ENCODE measurements at regions not wholly inside any gene's neighbourhood (a gene's known extent, or its start where the extent isn't known, plus 50 kb on each side); places are given as distances from the start of the nearest gene placed in this dataset.
"Not testable (repeated sequence)": the region's sequence is repeated elsewhere in the genome, so short reads cannot be mapped to it uniquely, and the experiment has no call there.

DNA sequence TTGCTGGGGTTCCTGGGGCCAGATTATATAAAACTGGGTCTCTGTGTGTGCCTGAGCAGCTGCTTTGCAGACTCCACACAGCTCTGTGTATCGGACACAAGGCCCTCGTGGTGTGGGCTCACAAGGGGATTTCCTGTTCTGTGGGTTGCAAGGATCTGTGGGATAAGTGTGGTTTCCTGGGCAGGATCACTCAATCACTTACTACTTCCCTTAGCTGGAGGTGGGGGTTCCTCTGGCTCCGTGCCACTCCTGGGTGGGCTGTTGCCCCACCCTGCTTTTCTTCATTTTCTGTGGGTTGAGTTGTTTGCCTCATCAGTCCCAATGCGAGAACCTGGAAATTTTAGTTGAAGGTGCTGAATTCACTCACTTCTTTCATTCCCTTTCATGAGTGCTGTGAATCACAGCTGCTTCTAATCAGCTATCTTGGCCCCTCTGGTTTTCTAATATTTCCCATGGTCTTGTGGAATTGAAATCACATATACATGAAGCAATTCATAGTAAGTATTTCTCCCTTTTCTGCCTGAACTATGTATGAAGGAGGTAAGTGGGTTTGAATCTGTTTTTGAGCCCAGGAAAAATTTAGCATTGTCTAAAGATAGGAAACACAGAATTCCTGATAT lies 196.3 kb downstream of the DCDC2C start:
- intact Hi-C loops (cut with DNase I; ENCODE audit: low total_unique reads): no loop called here

DNA sequence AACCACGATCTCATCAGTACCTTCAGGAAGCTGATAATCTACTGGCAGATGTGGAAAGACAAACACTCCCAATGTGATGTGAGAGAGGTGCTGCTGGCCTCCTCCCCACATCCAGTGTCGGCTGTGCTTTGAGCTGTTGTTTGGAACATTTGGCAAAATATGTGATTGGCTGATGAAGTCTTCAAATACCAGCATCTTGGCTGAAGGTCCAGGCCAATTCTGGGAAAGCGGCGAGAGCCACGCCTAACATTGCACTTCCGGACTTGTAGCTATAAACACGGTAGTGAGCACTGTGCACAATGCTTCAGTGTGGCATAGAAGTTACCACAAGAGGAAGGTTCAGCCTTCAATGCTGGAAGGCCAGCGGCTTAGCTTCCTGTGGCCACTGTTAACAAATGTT lies 198.8 kb downstream of the DCDC2C start:
- intact Hi-C loops (cut with DNase I; ENCODE audit: low total_unique reads): no loop called here
- no peak overlapping the region for H3K4me3 ChIP-seq (ENCODE audit: low read depth, poor library complexity, severe bottlenecking)
- WGBS, 2 donors: 58 to 68% methylated on average over 8 of the region's 8 CpGs
- no peak for DNase-seq (ENCODE audit: low spot score in 2 of 2)
- TF ChIP-seq POLR2A (IDR thresholded peaks at IDR 0.05): no peak
- TF ChIP-seq, protein P1, sequence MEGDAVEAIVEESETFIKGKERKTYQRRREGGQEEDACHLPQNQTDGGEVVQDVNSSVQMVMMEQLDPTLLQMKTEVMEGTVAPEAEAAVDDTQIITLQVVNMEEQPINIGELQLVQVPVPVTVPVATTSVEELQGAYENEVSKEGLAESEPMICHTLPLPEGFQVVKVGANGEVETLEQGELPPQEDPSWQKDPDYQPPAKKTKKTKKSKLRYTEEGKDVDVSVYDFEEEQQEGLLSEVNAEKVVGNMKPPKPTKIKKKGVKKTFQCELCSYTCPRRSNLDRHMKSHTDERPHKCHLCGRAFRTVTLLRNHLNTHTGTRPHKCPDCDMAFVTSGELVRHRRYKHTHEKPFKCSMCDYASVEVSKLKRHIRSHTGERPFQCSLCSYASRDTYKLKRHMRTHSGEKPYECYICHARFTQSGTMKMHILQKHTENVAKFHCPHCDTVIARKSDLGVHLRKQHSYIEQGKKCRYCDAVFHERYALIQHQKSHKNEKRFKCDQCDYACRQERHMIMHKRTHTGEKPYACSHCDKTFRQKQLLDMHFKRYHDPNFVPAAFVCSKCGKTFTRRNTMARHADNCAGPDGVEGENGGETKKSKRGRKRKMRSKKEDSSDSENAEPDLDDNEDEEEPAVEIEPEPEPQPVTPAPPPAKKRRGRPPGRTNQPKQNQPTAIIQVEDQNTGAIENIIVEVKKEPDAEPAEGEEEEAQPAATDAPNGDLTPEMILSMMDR (IDR thresholded peaks at IDR 0.05): no peak

More for the DNA sequence above, 196.3 kb downstream of the DCDC2C start:
- no peak for DNase-seq (ENCODE audit: low spot score in 2 of 2)
- no peak overlapping the region for H3K4me3 ChIP-seq (ENCODE audit: low read depth, poor library complexity, severe bottlenecking)
- TF ChIP-seq POLR2A (IDR thresholded peaks at IDR 0.05): no peak
- TF ChIP-seq, protein P1 (IDR thresholded peaks at IDR 0.05): no peak
- 45 to 49% methylated on average over 4 of the region's 4 CpGs for WGBS, 2 donors

DNA sequence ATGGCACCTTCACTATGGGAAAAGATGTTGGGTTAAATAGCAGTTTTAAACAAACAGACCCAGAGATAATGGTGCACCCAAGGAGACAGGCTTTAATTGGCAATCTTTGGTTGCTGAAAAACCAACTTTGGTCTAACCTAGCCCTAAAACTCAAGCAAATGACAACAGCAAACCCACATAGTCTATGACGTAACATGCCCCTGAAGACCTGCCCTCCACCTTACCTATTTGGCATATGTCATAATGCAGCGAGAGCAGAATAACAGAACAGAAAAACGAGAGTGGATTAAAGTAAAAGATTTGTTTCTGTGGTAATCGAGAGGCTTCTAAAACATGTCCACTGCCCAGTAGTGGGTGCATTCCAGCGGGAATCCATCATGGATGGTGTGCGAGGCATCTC lies 200.7 kb downstream of the DCDC2C start:
- intact Hi-C loops (cut with DNase I; ENCODE audit: low total_unique reads): no loop called here
- DNase-seq (ENCODE audit: low spot score in 2 of 2): no peak
- WGBS, 2 donors: 88 to 91% methylated on average over 6 of the region's 6 CpGs
- H3K4me3 ChIP-seq (ENCODE audit: low read depth, poor library complexity, severe bottlenecking): no peak overlapping the region
- TF ChIP-seq, protein P1 (IDR thresholded peaks at IDR 0.05): no peak
- no peak for TF ChIP-seq POLR2A (IDR thresholded peaks at IDR 0.05)

DNA sequence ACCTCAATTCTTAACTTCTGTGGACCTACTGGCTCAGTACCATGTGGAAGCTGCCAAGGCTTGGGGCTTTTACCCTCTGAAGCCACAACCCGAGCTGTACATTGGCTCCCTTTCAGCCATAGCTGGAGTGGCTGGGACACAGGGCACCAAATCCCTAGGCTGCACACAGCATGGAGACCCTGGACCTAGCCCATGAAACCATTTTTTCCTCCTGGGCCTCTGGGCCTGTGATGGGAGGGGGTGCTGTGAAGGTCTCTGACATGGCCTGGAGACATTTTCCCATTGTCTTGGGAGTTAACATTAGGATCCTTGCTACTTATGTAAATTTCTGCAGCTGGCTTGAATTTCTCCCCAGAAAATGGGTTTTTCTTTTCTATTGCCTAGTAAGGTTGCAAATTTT lies 205.1 kb downstream of the DCDC2C start:
- DNase-seq (ENCODE audit: low spot score in 2 of 2); H3K4me3 ChIP-seq (ENCODE audit: low read depth, poor library complexity, severe bottlenecking); intact Hi-C loops (cut with DNase I; ENCODE audit: low total_unique reads): not testable (repeated sequence)
- 82 to 88% methylated on average over 1 of the region's 1 CpG for WGBS, 2 donors

DNA sequence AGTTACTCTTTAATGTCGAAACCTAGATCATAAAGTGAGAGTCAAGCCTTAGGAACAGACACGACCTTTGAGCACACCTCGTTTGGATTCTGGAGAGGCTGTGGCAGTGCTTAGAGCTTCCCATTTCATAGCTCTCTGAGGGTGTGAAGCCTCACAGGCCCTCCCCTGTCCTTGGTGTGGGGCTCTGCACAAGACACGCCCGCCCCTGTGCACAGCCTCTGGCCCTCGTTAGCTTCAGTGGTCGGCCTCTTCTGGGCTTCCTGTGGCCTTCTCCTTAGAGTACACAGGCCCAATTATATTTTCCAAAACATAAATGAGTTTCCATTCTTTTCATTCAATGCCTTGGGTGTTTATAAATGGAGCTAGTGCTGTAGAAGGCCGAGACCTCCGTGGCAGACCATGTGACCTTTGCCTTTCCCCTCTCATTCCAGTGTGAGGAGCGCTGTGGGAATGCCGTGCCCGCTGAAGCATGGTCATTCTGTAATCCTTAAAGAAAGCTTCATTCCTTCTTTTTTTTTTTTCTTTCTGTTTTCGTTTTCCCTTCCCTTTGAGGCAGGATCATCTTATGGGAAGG lies 208.6 kb downstream of the DCDC2C start:
- TF ChIP-seq, protein P1 (IDR thresholded peaks at IDR 0.05): no peak
- TF ChIP-seq POLR2A (IDR thresholded peaks at IDR 0.05): no peak
- intact Hi-C loops (cut with DNase I; ENCODE audit: low total_unique reads): no loop called here
- 70 to 76% methylated on average over 13 of the region's 13 CpGs for WGBS, 2 donors
- H3K4me3 ChIP-seq (ENCODE audit: low read depth, poor library complexity, severe bottlenecking): no peak overlapping the region
- DNase-seq (ENCODE audit: low spot score in 2 of 2): no peak

DNA sequence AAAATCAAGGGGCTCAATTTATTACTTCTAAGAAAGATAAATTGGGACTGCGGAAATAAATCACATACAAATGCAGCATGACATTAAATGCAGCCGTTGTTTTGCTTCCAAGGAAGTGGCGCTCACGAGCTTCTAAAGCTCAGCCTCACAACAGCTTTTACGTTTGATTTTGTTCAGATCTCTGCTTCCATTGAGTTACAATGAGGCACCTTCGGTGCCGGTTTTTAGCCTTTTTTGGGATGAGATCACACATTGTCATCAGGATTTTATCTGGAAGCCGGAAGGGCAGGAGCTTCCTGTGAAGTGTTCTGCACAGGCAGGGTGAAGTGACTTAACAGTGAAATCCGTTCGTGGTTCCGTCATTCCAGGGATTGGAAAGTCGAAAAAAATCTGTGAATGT lies 209.8 kb downstream of the DCDC2C start:
- intact Hi-C loops (cut with DNase I; ENCODE audit: low total_unique reads): no loop called here
- 29 to 36% methylated on average over 12 of the region's 12 CpGs for WGBS, 2 donors

More for the DNA sequence above, 209.8 kb downstream of the DCDC2C start:
- no peak for DNase-seq (ENCODE audit: low spot score in 2 of 2)
- H3K4me3 ChIP-seq (ENCODE audit: low read depth, poor library complexity, severe bottlenecking): no peak overlapping the region
- TF ChIP-seq, protein P1 (IDR thresholded peaks at IDR 0.05): no peak
- no peak for TF ChIP-seq POLR2A (IDR thresholded peaks at IDR 0.05)

Measured in lower leg skin (tissue), 4 donors.